Gastrocnemius medialis (tissue), 4 donors: ENCODE measurements at regions not wholly inside any gene's neighbourhood (a gene's known extent, or its start where the extent isn't known, plus 50 kb on each side); places are given as distances from the start of the nearest gene placed in this dataset.

Experiments
- POLR2A ChIP-seq, 2 donors: fragments of 450-650 bp; IDR thresholded peaks; one replicate each; pipeline ENCODE4 v1.6.1; 2017; ENCODE audit warnings: antibody characterized with exemption in 2 of 2, mild to moderate bottlenecking in 2 of 2, moderate library complexity in 2 of 2
- TF ChIP-seq, protein P1 (sequence below), 5 experiments: fragments of 450-650 bp in 3 of 5; fragments of 200-600 bp in 2 of 5; sonication (generic) in 2 of 5; IDR thresholded peaks in 4 of 5; conservative IDR thresholded peaks in 1 of 5; 1 replicate in 4 of 5; 2 replicates in 1 of 5; pipeline ENCODE4 v1.5.1; 2016 to 2019; ENCODE audit warnings: antibody characterized with exemption in 5 of 5, mild to moderate bottlenecking in 3 of 5, moderate library complexity in 3 of 5

DNA sequence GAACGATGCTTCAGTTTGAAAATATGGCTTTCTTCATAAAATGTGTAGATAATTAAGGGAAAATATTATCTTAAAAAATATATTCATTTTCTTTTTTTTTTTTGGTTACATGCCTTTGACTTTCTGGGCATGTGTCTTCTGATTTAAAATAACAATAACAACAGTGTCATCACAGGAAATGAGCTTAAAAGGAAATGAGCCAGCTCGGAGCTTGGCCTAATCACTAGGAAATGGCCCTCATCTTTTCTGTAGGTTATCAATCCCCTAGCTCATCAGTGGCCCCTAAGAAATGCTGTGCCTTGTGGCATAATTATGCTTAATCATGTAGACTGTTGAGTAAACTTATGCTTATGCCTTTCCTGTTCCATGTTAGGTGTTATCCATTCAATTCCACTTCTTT is 141.8 kb upstream of the FHL2 start:
- TF ChIP-seq, protein P1, sequence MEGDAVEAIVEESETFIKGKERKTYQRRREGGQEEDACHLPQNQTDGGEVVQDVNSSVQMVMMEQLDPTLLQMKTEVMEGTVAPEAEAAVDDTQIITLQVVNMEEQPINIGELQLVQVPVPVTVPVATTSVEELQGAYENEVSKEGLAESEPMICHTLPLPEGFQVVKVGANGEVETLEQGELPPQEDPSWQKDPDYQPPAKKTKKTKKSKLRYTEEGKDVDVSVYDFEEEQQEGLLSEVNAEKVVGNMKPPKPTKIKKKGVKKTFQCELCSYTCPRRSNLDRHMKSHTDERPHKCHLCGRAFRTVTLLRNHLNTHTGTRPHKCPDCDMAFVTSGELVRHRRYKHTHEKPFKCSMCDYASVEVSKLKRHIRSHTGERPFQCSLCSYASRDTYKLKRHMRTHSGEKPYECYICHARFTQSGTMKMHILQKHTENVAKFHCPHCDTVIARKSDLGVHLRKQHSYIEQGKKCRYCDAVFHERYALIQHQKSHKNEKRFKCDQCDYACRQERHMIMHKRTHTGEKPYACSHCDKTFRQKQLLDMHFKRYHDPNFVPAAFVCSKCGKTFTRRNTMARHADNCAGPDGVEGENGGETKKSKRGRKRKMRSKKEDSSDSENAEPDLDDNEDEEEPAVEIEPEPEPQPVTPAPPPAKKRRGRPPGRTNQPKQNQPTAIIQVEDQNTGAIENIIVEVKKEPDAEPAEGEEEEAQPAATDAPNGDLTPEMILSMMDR (IDR thresholded peaks at IDR 0.05 in 4 of 5, conservative IDR thresholded peaks at IDR 0.05 in 1 of 5): no peak
- TF ChIP-seq POLR2A (IDR thresholded peaks at IDR 0.05): no peak
